Liver (tissue), 3 donors: ENCODE measurements at regions not wholly inside any gene's neighbourhood (a gene's known extent, or its start where the extent isn't known, plus 50 kb on each side); places are given as distances from the start of the nearest gene placed in this dataset.

Experiments used
- EGR1 ChIP-seq, 2 donors: IDR thresholded peaks; 2 replicates each; pipeline ENCODE4 v1.6.1; 2016 to 2018; ENCODE audit warnings: antibody characterized with exemption in 2 of 2, low read depth in 2 of 2
- FOXA1 ChIP-seq: IDR thresholded peaks from 2 replicates; pipeline ENCODE4 v1.6.1; 2016; ENCODE audit warnings: antibody characterized with exemption
- GABPA ChIP-seq, 2 donors: IDR thresholded peaks in 1 of 2; conservative IDR thresholded peaks in 1 of 2; 2 replicates each; pipeline ENCODE4 v1.6.1; 2016; ENCODE audit warnings: antibody characterized with exemption in 2 of 2, mild to moderate bottlenecking in 1 of 2, moderate library complexity in 1 of 2
- JUND ChIP-seq, 2 donors: IDR thresholded peaks; 2 replicates each; pipeline ENCODE4 v1.6.1; 2016; ENCODE audit warnings: antibody characterized with exemption in 2 of 2
- RAD21 ChIP-seq, 2 donors: IDR thresholded peaks; 2 replicates each; pipeline ENCODE4 v1.6.1; 2016; ENCODE audit warnings: antibody characterized with exemption in 2 of 2, mild to moderate bottlenecking in 2 of 2
- RXRA ChIP-seq, 2 donors: IDR thresholded peaks; 2 replicates each; pipeline ENCODE4 v1.6.1; 2017 to 2018; ENCODE audit warnings: antibody characterized with exemption in 2 of 2, mild to moderate bottlenecking in 1 of 2
- SP1 ChIP-seq: IDR thresholded peaks from 2 replicates; pipeline ENCODE4 v1.6.1; 2018; ENCODE audit warnings: antibody characterized with exemption, mild to moderate bottlenecking
- TAF1 ChIP-seq: conservative IDR thresholded peaks from 2 replicates; pipeline ENCODE4 v1.6.1; 2016; ENCODE audit warnings: antibody characterized with exemption, mild to moderate bottlenecking
- TF ChIP-seq, protein P1 (sequence below): fragments of 150-350 bp; IDR thresholded peaks from 2 replicates; pipeline ENCODE4 v1.5.1; 2017; ENCODE audit warnings: improper control_type of control experiment, low read depth, low read length; ENCODE audit not compliant: missing input control
- TF ChIP-seq, protein P2 (sequence below): IDR thresholded peaks from 2 replicates; pipeline ENCODE4 v1.6.1; 2016; ENCODE audit warnings: antibody characterized with exemption, mild to moderate bottlenecking
- TF ChIP-seq, protein P3 (sequence below): IDR thresholded peaks from 2 replicates; pipeline ENCODE4 v1.6.1; 2016; ENCODE audit warnings: antibody characterized with exemption
- TF ChIP-seq, protein P4 (sequence below): IDR thresholded peaks from 2 replicates; pipeline ENCODE4 v1.6.1; 2016; ENCODE audit warnings: antibody characterized with exemption
- donor health status: healthy.
- donor health status: healthy.

DNA sequence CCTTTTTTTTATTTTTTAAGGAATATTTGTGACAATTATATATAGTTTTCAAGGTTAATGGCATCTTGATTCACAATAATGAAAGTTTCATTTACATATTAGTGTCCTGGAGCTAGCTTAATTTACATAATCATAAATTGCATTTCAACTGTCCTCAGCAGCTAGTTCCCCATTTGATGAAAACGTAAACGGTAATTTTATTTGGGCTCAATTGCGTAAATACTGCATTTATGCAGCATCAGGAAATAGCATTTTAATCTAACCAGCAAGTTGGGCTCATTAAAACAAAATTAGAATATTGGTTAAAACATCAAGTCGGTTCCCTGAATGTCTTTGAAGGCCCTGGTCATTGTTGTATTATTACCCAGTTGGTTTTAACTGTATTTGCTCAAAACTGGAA is 136.8 kb upstream of the CDH5 start:
- TF ChIP-seq, protein P1, sequence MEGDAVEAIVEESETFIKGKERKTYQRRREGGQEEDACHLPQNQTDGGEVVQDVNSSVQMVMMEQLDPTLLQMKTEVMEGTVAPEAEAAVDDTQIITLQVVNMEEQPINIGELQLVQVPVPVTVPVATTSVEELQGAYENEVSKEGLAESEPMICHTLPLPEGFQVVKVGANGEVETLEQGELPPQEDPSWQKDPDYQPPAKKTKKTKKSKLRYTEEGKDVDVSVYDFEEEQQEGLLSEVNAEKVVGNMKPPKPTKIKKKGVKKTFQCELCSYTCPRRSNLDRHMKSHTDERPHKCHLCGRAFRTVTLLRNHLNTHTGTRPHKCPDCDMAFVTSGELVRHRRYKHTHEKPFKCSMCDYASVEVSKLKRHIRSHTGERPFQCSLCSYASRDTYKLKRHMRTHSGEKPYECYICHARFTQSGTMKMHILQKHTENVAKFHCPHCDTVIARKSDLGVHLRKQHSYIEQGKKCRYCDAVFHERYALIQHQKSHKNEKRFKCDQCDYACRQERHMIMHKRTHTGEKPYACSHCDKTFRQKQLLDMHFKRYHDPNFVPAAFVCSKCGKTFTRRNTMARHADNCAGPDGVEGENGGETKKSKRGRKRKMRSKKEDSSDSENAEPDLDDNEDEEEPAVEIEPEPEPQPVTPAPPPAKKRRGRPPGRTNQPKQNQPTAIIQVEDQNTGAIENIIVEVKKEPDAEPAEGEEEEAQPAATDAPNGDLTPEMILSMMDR = no peak
- TF ChIP-seq SP1 = no peak
- TF ChIP-seq, protein P2, sequence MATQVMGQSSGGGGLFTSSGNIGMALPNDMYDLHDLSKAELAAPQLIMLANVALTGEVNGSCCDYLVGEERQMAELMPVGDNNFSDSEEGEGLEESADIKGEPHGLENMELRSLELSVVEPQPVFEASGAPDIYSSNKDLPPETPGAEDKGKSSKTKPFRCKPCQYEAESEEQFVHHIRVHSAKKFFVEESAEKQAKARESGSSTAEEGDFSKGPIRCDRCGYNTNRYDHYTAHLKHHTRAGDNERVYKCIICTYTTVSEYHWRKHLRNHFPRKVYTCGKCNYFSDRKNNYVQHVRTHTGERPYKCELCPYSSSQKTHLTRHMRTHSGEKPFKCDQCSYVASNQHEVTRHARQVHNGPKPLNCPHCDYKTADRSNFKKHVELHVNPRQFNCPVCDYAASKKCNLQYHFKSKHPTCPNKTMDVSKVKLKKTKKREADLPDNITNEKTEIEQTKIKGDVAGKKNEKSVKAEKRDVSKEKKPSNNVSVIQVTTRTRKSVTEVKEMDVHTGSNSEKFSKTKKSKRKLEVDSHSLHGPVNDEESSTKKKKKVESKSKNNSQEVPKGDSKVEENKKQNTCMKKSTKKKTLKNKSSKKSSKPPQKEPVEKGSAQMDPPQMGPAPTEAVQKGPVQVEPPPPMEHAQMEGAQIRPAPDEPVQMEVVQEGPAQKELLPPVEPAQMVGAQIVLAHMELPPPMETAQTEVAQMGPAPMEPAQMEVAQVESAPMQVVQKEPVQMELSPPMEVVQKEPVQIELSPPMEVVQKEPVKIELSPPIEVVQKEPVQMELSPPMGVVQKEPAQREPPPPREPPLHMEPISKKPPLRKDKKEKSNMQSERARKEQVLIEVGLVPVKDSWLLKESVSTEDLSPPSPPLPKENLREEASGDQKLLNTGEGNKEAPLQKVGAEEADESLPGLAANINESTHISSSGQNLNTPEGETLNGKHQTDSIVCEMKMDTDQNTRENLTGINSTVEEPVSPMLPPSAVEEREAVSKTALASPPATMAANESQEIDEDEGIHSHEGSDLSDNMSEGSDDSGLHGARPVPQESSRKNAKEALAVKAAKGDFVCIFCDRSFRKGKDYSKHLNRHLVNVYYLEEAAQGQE = no peak
- no peak for TF ChIP-seq TAF1
- no peak for TF ChIP-seq FOXA1
- no peak for TF ChIP-seq RAD21 (IDR thresholded peaks at IDR 0.05)
- no peak for TF ChIP-seq RXRA (IDR thresholded peaks at IDR 0.05)
- TF ChIP-seq, protein P3, sequence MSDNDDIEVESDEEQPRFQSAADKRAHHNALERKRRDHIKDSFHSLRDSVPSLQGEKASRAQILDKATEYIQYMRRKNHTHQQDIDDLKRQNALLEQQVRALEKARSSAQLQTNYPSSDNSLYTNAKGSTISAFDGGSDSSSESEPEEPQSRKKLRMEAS = no peak
- TF ChIP-seq GABPA (IDR thresholded peaks at IDR 0.05 in 1 of 2, conservative IDR thresholded peaks at IDR 0.05 in 1 of 2) = no peak
- TF ChIP-seq EGR1 (IDR thresholded peaks at IDR 0.05; ENCODE audit: low read depth in 2 of 2) = no peak
- TF ChIP-seq, protein P4, sequence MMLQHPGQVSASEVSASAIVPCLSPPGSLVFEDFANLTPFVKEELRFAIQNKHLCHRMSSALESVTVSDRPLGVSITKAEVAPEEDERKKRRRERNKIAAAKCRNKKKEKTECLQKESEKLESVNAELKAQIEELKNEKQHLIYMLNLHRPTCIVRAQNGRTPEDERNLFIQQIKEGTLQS = no peak
- TF ChIP-seq JUND (IDR thresholded peaks at IDR 0.05) = no peak
